GM19452 (cell line): ENCODE measurements at regions not wholly inside any gene's neighbourhood (a gene's known extent, or its start where the extent isn't known, plus 50 kb on each side); places are given as distances from the start of the nearest gene placed in this dataset.
A peak's percentile ranks its signal among the peaks of the same experiment; 100 is the strongest.

ENCODE experiments used
- ATAC-seq: cut with Tn5 transposase; IDR thresholded peaks from one replicate; pipeline ENCODE4 v1.9.1; 2021; ENCODE audit not compliant: unreplicated experiment

DNA sequence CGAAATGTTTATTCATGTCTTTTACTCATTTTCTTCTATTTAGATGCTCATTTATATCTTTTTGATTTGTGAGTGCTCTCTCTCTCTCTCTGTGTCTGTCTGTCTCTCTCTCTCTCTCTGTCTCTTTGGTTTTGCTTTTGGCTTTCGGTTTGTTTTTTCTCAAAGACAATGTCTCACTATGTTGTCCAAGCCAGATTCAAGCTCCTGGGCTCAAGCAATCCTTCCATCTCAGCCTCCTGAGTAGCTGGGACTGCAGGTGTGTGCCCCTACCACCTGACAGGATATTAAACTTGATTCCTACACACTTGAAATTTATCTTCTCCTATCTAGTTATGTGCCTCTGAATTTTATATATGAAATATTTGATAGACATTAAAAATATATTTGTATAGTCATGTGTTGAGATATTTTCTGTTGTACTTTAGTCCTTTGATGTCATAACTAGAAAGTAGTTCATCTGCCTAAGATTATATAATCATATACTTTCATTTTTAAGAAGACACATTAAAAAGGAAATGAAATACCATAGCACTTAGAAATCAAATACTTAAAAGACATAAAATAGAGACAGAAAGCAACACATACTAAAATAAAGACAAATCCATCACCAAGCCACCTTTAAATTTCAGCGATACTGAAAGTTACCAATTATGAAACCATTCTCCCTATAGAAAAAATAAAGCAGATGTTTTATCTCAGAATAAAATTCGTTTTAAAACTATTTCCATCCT lies 68.1 kb upstream of the SFMBT2 start:
- ATAC-seq, result no peak

GRCh38 chr10:7477538-7478334 lies 66.9 kb upstream of the SFMBT2 start:
- ATAC-seq, result no peak

DNA sequence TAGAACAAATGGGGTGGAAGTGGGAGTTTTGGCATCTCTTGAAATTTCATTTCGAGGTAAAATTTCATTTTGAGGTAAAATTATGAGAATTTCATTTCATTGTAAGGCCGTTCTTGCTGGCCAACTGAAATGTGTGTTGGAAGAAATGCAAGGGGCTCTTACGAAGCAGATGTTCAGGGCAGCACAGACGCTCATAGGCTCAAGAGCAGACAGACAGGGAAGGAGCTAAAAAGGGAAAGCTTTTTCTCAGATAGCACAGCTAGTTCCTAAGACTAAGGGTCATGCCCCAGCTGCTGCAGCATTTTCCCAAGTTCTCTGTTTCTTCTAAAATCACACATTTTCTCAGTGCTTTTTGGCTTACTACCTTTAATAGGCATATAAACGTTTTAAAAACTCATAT lies 65.1 kb upstream of the SFMBT2 start:
- ATAC-seq, result no peak

- ATAC-seq, result no peak
These were observed 64.4 kb upstream of the SFMBT2 start for GRCh38 chr10:7475046-7475911.

DNA sequence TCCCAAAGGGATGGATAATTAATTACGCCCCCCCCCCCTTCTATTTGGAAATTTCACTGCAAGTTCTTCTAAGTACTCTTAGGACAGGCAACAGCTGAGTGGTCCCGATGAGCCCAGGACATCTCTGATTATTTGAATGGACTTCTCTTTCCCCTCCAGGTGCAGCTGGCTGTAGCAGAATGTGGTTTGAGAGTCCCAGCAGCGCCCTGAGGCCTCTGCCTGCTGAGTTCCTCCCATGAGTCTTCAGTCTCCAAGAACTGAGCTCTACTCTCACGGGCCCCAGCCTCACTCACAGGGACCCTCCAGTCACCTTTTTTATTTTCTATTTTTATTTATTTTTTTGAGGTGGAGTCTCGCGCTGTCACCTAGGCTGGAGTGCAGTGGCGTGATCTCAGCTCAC lies 63.6 kb upstream of the SFMBT2 start:
- no peak for ATAC-seq

GRCh38 chr10:7473474-7473873 lies 62.6 kb upstream of the SFMBT2 start:
- no peak for ATAC-seq

GRCh38 chr10:7471720-7472367 lies 61.0 kb upstream of the SFMBT2 start:
- peak; percentile 86 for ATAC-seq

- no peak for ATAC-seq
These were observed 59.5 kb upstream of the SFMBT2 start for GRCh38 chr10:7470371-7470770.

DNA sequence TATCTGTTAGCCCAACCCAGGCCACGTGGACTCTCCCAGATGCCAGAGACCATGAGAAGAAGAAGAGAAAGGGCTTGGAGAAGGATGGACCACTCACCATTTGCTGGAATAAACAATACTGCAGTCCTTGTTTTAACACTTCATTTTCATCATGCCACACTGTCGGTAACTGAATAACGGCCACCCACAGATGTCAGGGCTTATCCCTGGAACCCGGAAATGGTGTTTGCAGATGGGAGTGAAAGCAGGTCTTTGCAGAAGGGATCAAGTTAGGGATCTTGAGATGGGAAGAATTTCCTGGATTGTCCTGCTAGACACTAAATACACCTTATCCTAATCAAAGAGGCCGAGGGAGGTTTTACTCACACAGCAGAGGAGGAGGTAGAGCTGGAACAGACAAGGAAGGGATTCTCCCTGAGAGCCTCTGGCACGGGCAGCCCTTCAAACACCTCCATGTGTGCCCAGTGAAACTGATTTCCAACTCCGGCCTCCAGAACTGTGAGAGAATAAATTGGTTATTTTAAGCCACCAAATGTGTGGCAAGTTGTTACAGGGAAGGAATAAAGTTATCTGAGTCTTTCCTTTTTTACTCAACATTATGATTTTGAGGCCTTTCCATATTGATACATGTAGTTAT lies 56.3 kb upstream of the SFMBT2 start:
- ATAC-seq, result no peak

DNA sequence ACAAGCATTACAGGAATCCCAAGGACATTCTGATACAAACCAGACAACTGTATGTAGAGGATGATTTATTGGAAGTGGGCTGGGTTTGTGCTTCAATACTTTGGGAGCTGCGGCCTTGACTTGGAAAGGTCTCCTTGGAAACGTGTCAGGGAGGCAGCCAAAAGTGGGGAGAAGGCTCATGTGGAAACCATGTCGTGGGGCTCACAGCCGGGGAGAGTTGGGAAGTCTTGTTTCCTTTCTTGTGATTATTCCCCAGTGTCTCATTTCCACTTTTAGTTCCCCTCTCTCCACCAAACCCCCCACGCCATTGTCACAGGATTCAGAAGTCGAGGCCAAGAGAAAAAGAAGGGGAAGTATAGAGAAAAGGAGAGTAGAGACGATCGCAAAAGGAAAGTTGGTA lies 53.9 kb upstream of the SFMBT2 start:
- no peak for ATAC-seq
